ENCODE measurements at regions not wholly inside any gene's neighbourhood (a gene's known extent, or its start where the extent isn't known, plus 50 kb on each side); places are given as distances from the start of the nearest gene placed in this dataset.

GRCh38 chr21:19124691-19125090 is 721.1 kb upstream of the TMPRSS15 start:
- TF ChIP-seq CTCF (IDR thresholded peaks at IDR 0.05), result no peak
- TF ChIP-seq POLR2A (IDR thresholded peaks at IDR 0.05), result no peak
- no peak for TF ChIP-seq POLR2AphosphoS5 (IDR thresholded peaks at IDR 0.05)
- no peak for TF ChIP-seq EP300 (IDR thresholded peaks at IDR 0.05)
